ENCODE measurements at regions not wholly inside any gene's neighbourhood (a gene's known extent, or its start where the extent isn't known, plus 50 kb on each side); places are given as distances from the start of the nearest gene placed in this dataset.

- H3K27ac Mint-ChIP-seq, result no peak overlapping the region
- no peaks in the 10 kb centered on the region for H3K36me3 Mint-ChIP-seq
- H3K4me2 ChIP-seq, result no peak overlapping the region
- no peaks in the 10 kb centered on the region for H3K36me3 ChIP-seq
- no peaks in the 10 kb centered on the region for H3K9me3 Mint-ChIP-seq
- no peaks in the 10 kb centered on the region for H3K4me1 ChIP-seq
- peaks cover 2% of the 10 kb centered on the region for H3K4me1 Mint-ChIP-seq
- H2AFZ ChIP-seq (replicated peaks), result no peak overlapping the region
- no peak overlapping the region for H3K4me3 Mint-ChIP-seq
- no peaks in the 10 kb centered on the region for H4K20me1 ChIP-seq (ENCODE audit: low read depth)
- no peak overlapping the region for H3K27ac ChIP-seq
- H3K9ac ChIP-seq, result no peak overlapping the region
- H3K4me3 ChIP-seq, result no peak overlapping the region
- no peak for DNase-seq (ENCODE audit: low spot score)
- no peaks in the 10 kb centered on the region for H3K9me3 ChIP-seq (ENCODE audit: low read depth)
- no peaks in the 10 kb centered on the region for H3K27me3 ChIP-seq
- H3F3A ChIP-seq (ENCODE audit: low read depth), result no peaks in the 10 kb centered on the region
- H3K79me2 ChIP-seq (ENCODE audit: low read depth), result no peaks in the 10 kb centered on the region
- TF ChIP-seq CTCF (IDR thresholded peaks at IDR 0.05) (no peak), EZH2phosphoT487 (IDR thresholded peaks at IDR 0.05) (no peak), EZH2 (IDR thresholded peaks at IDR 0.05) (no peak)
- peaks cover 2% of the 10 kb centered on the region for H3K27me3 Mint-ChIP-seq (ENCODE audit: insufficient read depth, low read depth)
Observed at GRCh38 chr3:66107855-66108254, 69.1 kb upstream of the MAGI1 start.

DNA sequence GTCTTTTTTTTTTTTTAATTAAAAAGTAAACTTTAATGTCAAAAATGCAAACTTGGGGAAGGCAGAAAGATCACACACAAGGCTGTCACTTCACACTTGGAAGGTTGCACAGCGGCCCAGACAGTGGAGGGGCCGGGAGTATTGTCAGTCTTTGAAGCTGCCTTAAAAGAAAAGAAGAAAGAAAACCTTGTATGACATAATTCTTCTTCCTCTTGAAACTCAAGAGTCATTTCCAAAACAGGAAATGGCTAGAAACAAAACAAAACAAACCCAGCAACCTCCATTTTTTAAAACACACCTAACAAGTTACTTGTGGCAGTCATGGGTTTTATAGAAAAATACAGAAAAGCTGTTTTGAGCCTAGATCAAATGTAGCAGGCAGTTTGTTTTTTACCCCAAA is 68.1 kb upstream of the MAGI1 start:
- TF ChIP-seq EZH2 (IDR thresholded peaks at IDR 0.05), result no peak
- H3K4me1 Mint-ChIP-seq, result peaks cover 2% of the 10 kb centered on the region
- no peak overlapping the region for H3K4me3 Mint-ChIP-seq
- Histone ChIP-seq H3K4me1 (no peaks in the 10 kb centered on the region), H3K9me3 (ENCODE audit: low read depth) (no peaks in the 10 kb centered on the region), H3K79me2 (ENCODE audit: low read depth) (no peaks in the 10 kb centered on the region), H4K20me1 (ENCODE audit: low read depth) (no peaks in the 10 kb centered on the region), H3K27me3 (no peaks in the 10 kb centered on the region), H3F3A (ENCODE audit: low read depth) (no peaks in the 10 kb centered on the region), H3K4me3 (no peak overlapping the region), H3K36me3 (no peaks in the 10 kb centered on the region), H3K27ac (no peak overlapping the region), H3K9ac (no peak overlapping the region), H3K4me2 (no peak overlapping the region), H2AFZ (replicated peaks) (no peak overlapping the region)
- H3K27me3 Mint-ChIP-seq (ENCODE audit: insufficient read depth, low read depth), result peaks cover 2% of the 10 kb centered on the region
- no peak for DNase-seq (ENCODE audit: low spot score)
- H3K27ac Mint-ChIP-seq, result no peak overlapping the region
- H3K9me3 Mint-ChIP-seq, result no peaks in the 10 kb centered on the region
- no peaks in the 10 kb centered on the region for H3K36me3 Mint-ChIP-seq

DNA sequence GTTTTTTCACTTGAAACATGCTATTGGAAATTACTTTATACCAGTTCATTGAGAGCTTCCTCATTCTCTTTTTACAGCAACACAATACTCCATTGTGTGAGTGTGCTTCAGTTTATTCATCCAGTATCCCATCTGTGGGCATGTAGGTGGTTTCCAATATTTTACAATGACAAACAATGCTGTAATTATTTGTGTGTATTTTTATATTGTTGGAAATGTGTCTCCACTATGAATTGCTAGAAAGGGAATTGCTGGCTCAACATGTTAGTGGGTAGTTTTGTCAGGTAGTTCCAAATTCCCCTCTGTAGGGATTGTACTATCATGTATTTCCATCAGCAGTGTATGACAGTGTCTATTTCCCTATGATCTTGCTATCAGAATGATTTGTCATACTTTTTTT is 65.8 kb upstream of the MAGI1 start:
- Mint-ChIP-seq H3K9me3 (no peaks in the 10 kb centered on the region), H3K27me3 (ENCODE audit: insufficient read depth, low read depth) (peaks cover 2% of the 10 kb centered on the region), H3K4me1 (peaks cover 10% of the 10 kb centered on the region), H3K27ac (no peak overlapping the region), H3K4me3 (no peak overlapping the region), H3K36me3 (no peaks in the 10 kb centered on the region)
- Histone ChIP-seq H3K36me3 (no peaks in the 10 kb centered on the region), H3K27ac (no peak overlapping the region), H3K9me3 (ENCODE audit: low read depth) (no peaks in the 10 kb centered on the region), H3K4me2 (no peak overlapping the region), H3K79me2 (ENCODE audit: low read depth) (no peaks in the 10 kb centered on the region), H3K27me3 (no peaks in the 10 kb centered on the region), H4K20me1 (ENCODE audit: low read depth) (no peaks in the 10 kb centered on the region), H3K9ac (no peak overlapping the region), H3K4me1 (peaks cover 8% of the 10 kb centered on the region), H3K4me3 (no peak overlapping the region), H2AFZ (replicated peaks) (no peak overlapping the region), H3F3A (ENCODE audit: low read depth) (no peaks in the 10 kb centered on the region)
- no peak for TF ChIP-seq EZH2 (IDR thresholded peaks at IDR 0.05)
- TF ChIP-seq EZH2phosphoT487 (IDR thresholded peaks at IDR 0.05), result no peak
- no peak for TF ChIP-seq CTCF (IDR thresholded peaks at IDR 0.05)
- DNase-seq (ENCODE audit: low spot score), result no peak

- no peak overlapping the region for H3K4me2 ChIP-seq
- no peaks in the 10 kb centered on the region for H3K36me3 ChIP-seq
- no peak for TF ChIP-seq EZH2 (IDR thresholded peaks at IDR 0.05)
- no peak for TF ChIP-seq EZH2phosphoT487 (IDR thresholded peaks at IDR 0.05)
- no peak for TF ChIP-seq CTCF (IDR thresholded peaks at IDR 0.05)
- Mint-ChIP-seq H3K4me3 (no peak overlapping the region), H3K36me3 (no peaks in the 10 kb centered on the region), H3K4me1 (peaks cover 14% of the 10 kb centered on the region), H3K27me3 (ENCODE audit: insufficient read depth, low read depth) (no peaks in the 10 kb centered on the region), H3K27ac (no peak overlapping the region), H3K9me3 (no peaks in the 10 kb centered on the region)
- H3K27ac ChIP-seq, result no peak overlapping the region
- H3K4me1 ChIP-seq, result peaks cover 8% of the 10 kb centered on the region
- no peak for DNase-seq (ENCODE audit: low spot score)
- H3K9ac ChIP-seq, result no peak overlapping the region
- no peak overlapping the region for H2AFZ ChIP-seq (replicated peaks)
- H3K27me3 ChIP-seq, result no peaks in the 10 kb centered on the region
- no peaks in the 10 kb centered on the region for H4K20me1 ChIP-seq (ENCODE audit: low read depth)
- no peak overlapping the region for H3K4me3 ChIP-seq
- no peaks in the 10 kb centered on the region for H3K79me2 ChIP-seq (ENCODE audit: low read depth)
- H3K9me3 ChIP-seq (ENCODE audit: low read depth), result no peaks in the 10 kb centered on the region
- H3F3A ChIP-seq (ENCODE audit: low read depth), result no peaks in the 10 kb centered on the region
Observed at GRCh38 chr3:66103729-66104128, 65.0 kb upstream of the MAGI1 start.
